ENCODE measurements at regions not wholly inside any gene's neighbourhood (a gene's known extent, or its start where the extent isn't known, plus 50 kb on each side); places are given as distances from the start of the nearest gene placed in this dataset.

DNA sequence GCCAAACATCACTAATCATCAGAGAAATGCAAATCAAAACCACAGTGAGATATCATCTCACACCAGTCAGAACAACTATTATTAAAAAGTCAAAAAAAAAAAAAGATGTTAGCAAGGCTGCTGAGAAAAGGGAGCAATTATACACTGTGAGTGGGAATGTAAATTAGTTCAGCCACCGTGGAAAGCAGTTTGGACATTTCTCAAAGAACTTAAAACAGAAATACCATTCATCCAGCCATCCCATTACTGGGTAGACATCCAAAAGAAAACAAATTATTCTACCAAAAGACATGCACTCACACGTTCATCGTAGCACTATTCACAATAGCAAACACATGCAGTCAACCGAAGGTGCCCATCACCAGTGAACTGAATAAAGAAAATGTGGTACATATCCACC is 213.9 kb downstream of the TTLL2 start:
- Mint-ChIP-seq H3K27ac (no peak overlapping the region), H3K27me3 (peaks cover 12% of the 10 kb centered on the region), H3K4me3 (no peak overlapping the region), H3K36me3 (no peaks in the 10 kb centered on the region), H3K4me1 (no peaks in the 10 kb centered on the region), H3K9me3 (peaks cover 8% of the 10 kb centered on the region)
- ATAC-seq: no peak

GRCh38 chr6:167540796-167541195 is 215.9 kb downstream of the TTLL2 start:
- Mint-ChIP-seq H3K36me3 (no peaks in the 10 kb centered on the region), H3K27me3 (peaks cover 12% of the 10 kb centered on the region), H3K4me3 (no peak overlapping the region), H3K4me1 (no peaks in the 10 kb centered on the region), H3K27ac (no peak overlapping the region), H3K9me3 (peaks cover 8% of the 10 kb centered on the region)
- ATAC-seq: no peak

- H3K4me3 Mint-ChIP-seq: no peak overlapping the region
- H3K27me3 Mint-ChIP-seq: peaks cover 12% of the 10 kb centered on the region
- H3K9me3 Mint-ChIP-seq: peaks cover 8% of the 10 kb centered on the region
Observed at GRCh38 chr6:167541544-167541943, 216.7 kb downstream of the TTLL2 start.

GRCh38 chr6:167543602-167544497 is 219.0 kb downstream of the TTLL2 start:
- no peak overlapping the region for H3K27ac Mint-ChIP-seq
- H3K27me3 Mint-ChIP-seq: peaks cover 12% of the 10 kb centered on the region
- no peaks in the 10 kb centered on the region for H3K36me3 Mint-ChIP-seq
- no peak for ATAC-seq
- no peaks in the 10 kb centered on the region for H3K4me1 Mint-ChIP-seq
- no peak overlapping the region for H3K4me3 Mint-ChIP-seq
- peaks cover 8% of the 10 kb centered on the region for H3K9me3 Mint-ChIP-seq

More at GRCh38 chr6:167541544-167541943, 216.7 kb downstream of the TTLL2 start:
- no peak overlapping the region for H3K27ac Mint-ChIP-seq
- H3K36me3 Mint-ChIP-seq: no peaks in the 10 kb centered on the region
- no peaks in the 10 kb centered on the region for H3K4me1 Mint-ChIP-seq
- ATAC-seq: no peak

- no peaks in the 10 kb centered on the region for H3K36me3 Mint-ChIP-seq
- H3K27me3 Mint-ChIP-seq: no peaks in the 10 kb centered on the region
- no peaks in the 10 kb centered on the region for H3K9me3 Mint-ChIP-seq
- H3K4me1 Mint-ChIP-seq: no peaks in the 10 kb centered on the region
- no peak overlapping the region for H3K27ac Mint-ChIP-seq
- H3K4me3 Mint-ChIP-seq: no peak overlapping the region
- ATAC-seq: peak; percentile 34
Observed at GRCh38 chr6:167546611-167547327, 221.9 kb downstream of the TTLL2 start.

GRCh38 chr6:167547328-167547692 is 222.4 kb downstream of the TTLL2 start:
- no peaks in the 10 kb centered on the region for H3K36me3 Mint-ChIP-seq
- no peak overlapping the region for H3K27ac Mint-ChIP-seq
- no peak overlapping the region for H3K4me3 Mint-ChIP-seq
- no peaks in the 10 kb centered on the region for H3K9me3 Mint-ChIP-seq
- peak; percentile 10 for ATAC-seq
- H3K4me1 Mint-ChIP-seq: no peaks in the 10 kb centered on the region
- H3K27me3 Mint-ChIP-seq: peaks cover 1% of the 10 kb centered on the region

- no peak overlapping the region for H3K4me3 Mint-ChIP-seq
- H3K27me3 Mint-ChIP-seq: peaks cover 6% of the 10 kb centered on the region
- H3K9me3 Mint-ChIP-seq: peaks cover 3% of the 10 kb centered on the region
- no peak overlapping the region for H3K27ac Mint-ChIP-seq
- no peaks in the 10 kb centered on the region for H3K36me3 Mint-ChIP-seq
- ATAC-seq: no peak
- no peaks in the 10 kb centered on the region for H3K4me1 Mint-ChIP-seq
Observed at GRCh38 chr6:167547751-167548150, 222.9 kb downstream of the TTLL2 start.

DNA sequence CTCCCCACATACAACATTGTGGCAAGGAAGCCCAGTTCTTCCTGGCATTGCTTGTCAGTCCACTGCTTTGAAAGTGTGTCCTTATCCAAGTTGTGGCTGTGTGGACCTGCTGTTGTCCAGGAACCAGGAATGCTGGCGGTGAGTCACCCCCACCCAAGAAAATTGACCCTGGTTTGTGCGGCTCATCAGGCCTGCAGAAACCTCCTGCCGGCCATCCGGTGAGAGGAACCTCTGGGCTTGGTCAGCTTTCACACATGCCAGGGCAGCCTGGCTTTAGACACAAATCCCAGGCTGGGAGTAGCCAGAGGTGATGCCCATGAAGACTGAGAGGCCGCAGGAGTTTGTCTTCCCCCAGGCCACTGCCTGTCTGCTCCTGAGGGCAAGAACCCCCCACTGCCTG is 223.6 kb downstream of the TTLL2 start:
- Mint-ChIP-seq H3K9me3 (peaks cover 5% of the 10 kb centered on the region), H3K36me3 (no peaks in the 10 kb centered on the region), H3K4me1 (no peaks in the 10 kb centered on the region)

DNA sequence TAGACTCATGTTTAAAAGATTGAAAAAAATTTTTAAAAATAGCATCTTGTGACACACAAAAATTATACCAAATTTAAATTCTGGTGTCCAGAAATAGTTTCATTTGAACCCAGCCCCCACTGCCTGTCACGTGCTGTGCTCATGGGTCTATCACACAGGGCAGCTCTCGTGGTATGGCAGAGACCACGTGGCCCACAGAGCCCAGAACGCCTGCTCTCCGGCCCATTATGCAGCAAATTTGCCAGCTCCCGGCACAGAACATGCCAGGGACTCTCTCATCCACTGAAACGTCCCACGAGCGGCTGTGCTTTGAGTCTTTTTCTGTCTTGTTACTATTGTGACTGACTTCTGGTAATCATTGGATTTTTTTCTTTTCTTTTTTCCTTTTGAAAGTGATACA is 224.3 kb downstream of the TTLL2 start:
- H3K27ac Mint-ChIP-seq: no peak overlapping the region
- no peaks in the 10 kb centered on the region for H3K4me1 Mint-ChIP-seq
- H3K9me3 Mint-ChIP-seq: peaks cover 7% of the 10 kb centered on the region
- H3K36me3 Mint-ChIP-seq: no peaks in the 10 kb centered on the region
- peaks cover 12% of the 10 kb centered on the region for H3K27me3 Mint-ChIP-seq
- ATAC-seq: no peak
- H3K4me3 Mint-ChIP-seq: no peak overlapping the region

More for the DNA sequence above, 223.6 kb downstream of the TTLL2 start:
- peaks cover 12% of the 10 kb centered on the region for H3K27me3 Mint-ChIP-seq
- no peak for ATAC-seq
- no peak overlapping the region for H3K27ac Mint-ChIP-seq
- H3K4me3 Mint-ChIP-seq: no peak overlapping the region

DNA sequence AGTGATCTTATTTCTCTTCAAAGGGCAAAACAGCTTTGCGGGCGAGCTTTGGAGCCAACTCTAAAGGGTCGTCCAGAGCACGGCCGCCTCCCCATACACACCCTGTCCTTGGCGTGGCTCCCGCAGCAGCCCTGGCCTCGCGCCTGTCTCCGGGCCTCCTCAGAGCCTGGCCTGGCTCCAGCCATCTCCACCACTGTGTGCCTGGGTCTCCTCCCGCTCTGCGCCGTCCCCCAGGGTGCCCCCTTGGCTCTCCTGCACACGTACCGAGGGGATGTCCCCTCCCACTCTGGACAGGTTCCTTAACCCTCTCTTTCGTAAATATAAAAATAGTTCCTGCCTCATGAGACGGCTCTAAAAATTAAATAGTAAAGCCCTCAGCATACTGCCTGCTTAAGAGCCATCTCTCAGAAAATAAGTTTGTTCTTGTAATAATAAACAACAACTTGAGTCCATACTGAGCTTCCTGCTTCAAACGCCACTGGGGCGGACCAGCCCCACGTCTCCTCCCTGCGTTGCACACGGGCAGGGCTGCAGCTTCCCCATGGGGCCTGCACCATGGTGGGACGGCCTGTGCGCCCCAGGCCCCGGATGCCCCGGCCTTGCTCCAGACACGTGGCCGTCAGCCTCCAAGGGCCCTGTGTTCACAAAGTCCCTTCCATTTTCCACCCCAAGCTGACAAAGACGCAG is 226.2 kb downstream of the TTLL2 start:
- Mint-ChIP-seq H3K4me3 (no peak overlapping the region), H3K4me1 (no peaks in the 10 kb centered on the region), H3K9me3 (peaks cover 16% of the 10 kb centered on the region), H3K27ac (no peak overlapping the region), H3K36me3 (no peaks in the 10 kb centered on the region), H3K27me3 (peaks cover 12% of the 10 kb centered on the region)
- no peak for ATAC-seq

- Mint-ChIP-seq H3K9me3 (peaks cover 20% of the 10 kb centered on the region), H3K4me1 (no peaks in the 10 kb centered on the region), H3K27me3 (peaks cover 12% of the 10 kb centered on the region), H3K4me3 (no peak overlapping the region), H3K27ac (no peak overlapping the region), H3K36me3 (no peaks in the 10 kb centered on the region)
- ATAC-seq: peak; percentile 37
Observed at GRCh38 chr6:167551628-167552257, 226.9 kb downstream of the TTLL2 start.

- Mint-ChIP-seq H3K27ac (no peak overlapping the region), H3K9me3 (peaks cover 20% of the 10 kb centered on the region), H3K4me1 (no peaks in the 10 kb centered on the region), H3K36me3 (no peaks in the 10 kb centered on the region), H3K27me3 (peaks cover 12% of the 10 kb centered on the region), H3K4me3 (no peak overlapping the region)
- no peak for ATAC-seq
Observed at GRCh38 chr6:167552258-167552630, 227.4 kb downstream of the TTLL2 start.

DNA sequence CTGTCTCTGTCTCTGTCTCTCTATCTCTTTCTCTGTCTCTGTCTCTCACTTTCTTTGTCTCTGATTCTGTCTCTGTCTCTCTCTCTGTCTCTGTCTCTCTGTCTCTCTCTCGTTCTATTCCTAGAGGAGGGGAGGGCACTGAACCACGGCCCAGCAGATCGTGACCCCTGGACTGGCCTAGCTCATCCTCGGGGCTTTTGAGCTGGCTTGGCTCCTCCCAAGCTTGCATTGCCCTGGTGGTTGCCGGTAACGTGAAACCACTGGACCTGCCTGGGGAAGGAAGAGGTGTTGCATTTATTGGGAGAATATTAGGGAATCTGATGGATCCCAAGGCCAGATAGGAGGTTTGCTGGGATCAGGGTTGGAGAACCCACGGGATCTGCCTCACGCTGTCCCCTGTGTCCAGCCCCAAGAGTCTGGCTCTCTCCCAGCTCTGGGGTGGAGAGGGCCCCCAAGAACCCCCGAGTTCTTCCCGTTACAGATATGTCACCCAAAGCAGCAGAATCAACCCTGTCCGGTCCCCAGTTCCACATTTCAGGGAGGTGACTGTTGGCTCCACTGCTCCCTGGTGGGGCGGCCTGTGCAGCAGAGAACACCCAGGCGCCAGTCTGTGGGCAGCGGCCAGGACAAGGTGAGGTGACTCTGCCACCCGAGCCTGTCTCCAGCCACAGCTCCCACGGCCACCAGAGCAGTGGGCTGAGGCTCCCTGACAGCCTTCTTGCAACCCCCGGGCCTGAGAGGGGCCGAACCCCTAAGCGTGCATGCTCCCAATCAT is 228.3 kb downstream of the TTLL2 start:
- no peak for ATAC-seq
- Mint-ChIP-seq H3K36me3 (no peaks in the 10 kb centered on the region), H3K27ac (no peak overlapping the region)

GRCh38 chr6:167553736-167554119 is 228.8 kb downstream of the TTLL2 start:
- no peaks in the 10 kb centered on the region for H3K36me3 Mint-ChIP-seq
- no peaks in the 10 kb centered on the region for H3K4me1 Mint-ChIP-seq
- H3K27ac Mint-ChIP-seq: no peak overlapping the region
- no peak for ATAC-seq
- peaks cover 12% of the 10 kb centered on the region for H3K27me3 Mint-ChIP-seq
- H3K4me3 Mint-ChIP-seq: no peak overlapping the region
- H3K9me3 Mint-ChIP-seq: peaks cover 20% of the 10 kb centered on the region

More for the DNA sequence above, 228.3 kb downstream of the TTLL2 start:
- Mint-ChIP-seq H3K9me3 (peaks cover 20% of the 10 kb centered on the region), H3K4me1 (no peaks in the 10 kb centered on the region), H3K4me3 (no peak overlapping the region), H3K27me3 (peaks cover 12% of the 10 kb centered on the region)

Data from stimulated activated memory B cell treated with anti-CD40 and anti-IgM and Interleukin-4, amounts not matched to agents 10 μg/mL and 1 μg/mL and 100 μg/mL, for 72 hours (primary cell).